ENCODE measurements at regions not wholly inside any gene's neighbourhood (a gene's known extent, or its start where the extent isn't known, plus 50 kb on each side); places are given as distances from the start of the nearest gene placed in this dataset.

GRCh38 chr13:111021270-111021669 is 93.8 kb upstream of the ARHGEF7 start:
- in situ Hi-C loops (cut with MboI) = no loop called here
- Histone ChIP-seq H3K27me3 (replicated peaks; ENCODE audit: insufficient read depth) (no peaks in the 10 kb centered on the region), H3K79me2 (ENCODE audit: insufficient read depth) (no peaks in the 10 kb centered on the region), H3K9me2 (ENCODE audit: insufficient read depth) (no peaks in the 10 kb centered on the region), H2AFZ (no peak overlapping the region), H3K4me2 (ENCODE audit: unreplicated experiment) (no peak overlapping the region), H3K9me3 (ENCODE audit: low read depth) (no peaks in the 10 kb centered on the region), H3K27ac (no peak overlapping the region), H3K4me3 (no peak overlapping the region), H3K9ac (no peak overlapping the region), H4K20me1 (ENCODE audit: insufficient read depth) (no peaks in the 10 kb centered on the region), H3K4me1 (ENCODE audit: insufficient read depth) (no peaks in the 10 kb centered on the region), H3K36me3 (ENCODE audit: low read depth) (no peaks in the 10 kb centered on the region), H3F3A (ENCODE audit: insufficient read depth) (no peaks in the 10 kb centered on the region)
- no peak for TF ChIP-seq EZH2phosphoT487 (IDR thresholded peaks at IDR 0.05; ENCODE audit: insufficient read depth, low read depth)
- TF ChIP-seq EZH2 (IDR thresholded peaks at IDR 0.05; ENCODE audit: insufficient read depth, poor library complexity, severe bottlenecking) = no peak
- peak; percentile 20 for DNase-seq
- 11 to 16% methylated on average over 1 of the region's 1 CpG for WGBS, 2 experiments (ENCODE audit: low coverage in 1 of 2, low lambda C conversion rate in 2 of 2, missing lambda C conversion rate in 2 of 2)

DNA sequence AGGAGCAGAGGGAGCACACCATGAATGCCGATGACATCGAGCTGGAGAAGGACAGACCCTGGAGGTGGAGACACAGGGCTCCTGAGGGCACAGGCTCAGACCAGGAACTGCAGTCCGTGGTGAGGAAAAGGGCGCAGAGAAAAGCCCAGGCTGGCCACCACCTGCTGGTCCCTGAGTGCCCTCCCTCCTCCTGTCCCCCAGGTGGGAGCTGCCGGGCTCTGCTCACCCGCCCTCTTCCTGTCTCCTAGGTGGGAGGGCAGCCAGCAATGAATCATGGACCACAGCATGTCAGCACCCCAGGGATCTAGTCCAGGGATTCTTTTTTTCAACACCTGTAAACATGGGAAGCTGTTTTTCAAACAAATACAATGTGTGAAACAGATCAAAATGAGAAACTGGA is 94.6 kb upstream of the ARHGEF7 start:
- H3F3A ChIP-seq (ENCODE audit: insufficient read depth) = no peaks in the 10 kb centered on the region
- no peaks in the 10 kb centered on the region for H3K36me3 ChIP-seq (ENCODE audit: low read depth)
- in situ Hi-C loops (cut with MboI) = no loop called here
- no peaks in the 10 kb centered on the region for H3K4me1 ChIP-seq (ENCODE audit: insufficient read depth)
- WGBS, 2 experiments (ENCODE audit: low coverage in 1 of 2, low lambda C conversion rate in 2 of 2, missing lambda C conversion rate in 2 of 2) = 55 to 67% methylated on average over 5 to 6 of the region's 6 CpGs
- no peak overlapping the region for H3K4me2 ChIP-seq (ENCODE audit: unreplicated experiment)
- no peak overlapping the region for H3K4me3 ChIP-seq
- TF ChIP-seq EZH2phosphoT487 (IDR thresholded peaks at IDR 0.05; ENCODE audit: insufficient read depth, low read depth) = no peak
- TF ChIP-seq EZH2 (IDR thresholded peaks at IDR 0.05; ENCODE audit: insufficient read depth, poor library complexity, severe bottlenecking) = no peak
- H4K20me1 ChIP-seq (ENCODE audit: insufficient read depth) = no peaks in the 10 kb centered on the region
- H3K9me3 ChIP-seq (ENCODE audit: low read depth) = no peaks in the 10 kb centered on the region
- no peak overlapping the region for H3K9ac ChIP-seq
- H3K27me3 ChIP-seq (replicated peaks; ENCODE audit: insufficient read depth) = no peaks in the 10 kb centered on the region
- no peaks in the 10 kb centered on the region for H3K9me2 ChIP-seq (ENCODE audit: insufficient read depth)
- H3K79me2 ChIP-seq (ENCODE audit: insufficient read depth) = no peaks in the 10 kb centered on the region
- H2AFZ ChIP-seq = no peak overlapping the region
- DNase-seq = no peak
- H3K27ac ChIP-seq = no peak overlapping the region

DNA sequence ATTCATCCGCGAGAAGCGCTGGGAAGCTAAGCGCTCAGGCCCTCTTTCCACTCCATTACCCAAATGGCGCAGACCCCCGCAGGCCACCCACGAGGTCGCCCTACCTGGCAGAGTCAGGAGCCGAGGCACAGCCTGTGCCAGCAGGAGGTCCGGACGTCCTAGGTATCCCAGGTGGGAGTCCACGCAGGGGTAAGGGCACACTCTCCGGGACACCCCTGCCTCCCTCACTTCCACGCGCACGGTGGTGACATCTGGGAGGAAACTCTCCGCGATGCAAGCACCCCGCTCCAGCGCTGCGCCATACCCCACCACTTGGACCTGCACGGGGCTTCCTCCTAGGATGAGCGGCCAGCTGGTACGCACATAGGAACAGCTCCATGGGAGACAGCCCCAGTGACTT is 95.1 kb upstream of the ARHGEF7 start:
- H2AFZ ChIP-seq = no peak overlapping the region
- TF ChIP-seq EZH2phosphoT487 (IDR thresholded peaks at IDR 0.05; ENCODE audit: insufficient read depth, low read depth) (no peak), EZH2 (IDR thresholded peaks at IDR 0.05; ENCODE audit: insufficient read depth, poor library complexity, severe bottlenecking) (no peak)
- DNase-seq = no peak
- no peaks in the 10 kb centered on the region for H3K27me3 ChIP-seq (replicated peaks; ENCODE audit: insufficient read depth)
- H3F3A ChIP-seq (ENCODE audit: insufficient read depth) = no peaks in the 10 kb centered on the region
- WGBS, 2 experiments (ENCODE audit: low coverage in 1 of 2, low lambda C conversion rate in 2 of 2, missing lambda C conversion rate in 2 of 2) = 86 to 89% methylated on average over 24 of the region's 24 CpGs
- no peak overlapping the region for H3K4me3 ChIP-seq
- in situ Hi-C loops (cut with MboI) = no loop called here
- no peaks in the 10 kb centered on the region for H3K79me2 ChIP-seq (ENCODE audit: insufficient read depth)
- H3K36me3 ChIP-seq (ENCODE audit: low read depth) = no peaks in the 10 kb centered on the region
- no peaks in the 10 kb centered on the region for H3K9me3 ChIP-seq (ENCODE audit: low read depth)
- no peaks in the 10 kb centered on the region for H3K4me1 ChIP-seq (ENCODE audit: insufficient read depth)
- H3K4me2 ChIP-seq (ENCODE audit: unreplicated experiment) = no peak overlapping the region
- no peaks in the 10 kb centered on the region for H4K20me1 ChIP-seq (ENCODE audit: insufficient read depth)
- no peaks in the 10 kb centered on the region for H3K9me2 ChIP-seq (ENCODE audit: insufficient read depth)
- H3K27ac ChIP-seq = no peak overlapping the region
- no peak overlapping the region for H3K9ac ChIP-seq

DNA sequence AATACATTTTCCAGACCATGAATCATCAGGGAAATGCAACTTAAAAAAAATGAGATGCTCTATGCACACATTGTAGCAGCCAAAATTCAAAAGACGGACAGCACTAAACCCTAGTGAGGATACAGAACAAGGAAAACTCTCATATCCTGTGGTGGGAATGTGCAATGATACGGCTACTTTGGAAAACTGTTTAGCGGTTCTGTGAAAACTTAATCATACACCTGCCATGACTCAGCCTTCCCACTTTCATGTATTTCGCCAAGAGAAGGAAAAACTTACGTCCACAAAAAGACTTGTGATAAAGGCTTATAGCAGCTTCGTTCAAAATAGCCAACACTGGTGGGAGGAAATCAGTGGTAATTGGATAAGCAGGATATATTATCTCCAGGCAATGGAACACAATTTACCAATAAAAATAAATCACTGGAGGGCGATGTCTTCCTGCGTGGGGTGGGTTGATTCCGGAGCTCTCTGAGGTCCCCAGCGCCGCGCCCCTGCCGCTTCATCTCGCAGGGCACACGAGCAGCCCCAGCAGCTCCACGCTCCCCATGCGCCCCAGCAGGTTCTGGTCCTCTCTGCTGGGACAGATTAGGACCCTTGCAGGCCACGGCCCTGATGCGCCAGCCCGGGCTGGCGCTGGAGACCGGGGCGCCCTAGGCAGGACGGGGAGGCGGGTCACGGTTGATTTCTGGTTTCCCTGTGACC is 97.2 kb upstream of the ARHGEF7 start:
- H3K79me2 ChIP-seq (ENCODE audit: insufficient read depth) = no peaks in the 10 kb centered on the region
- no peaks in the 10 kb centered on the region for H3F3A ChIP-seq (ENCODE audit: insufficient read depth)
- no peaks in the 10 kb centered on the region; the same call in 1 of the 2 replicates for H3K4me1 ChIP-seq (ENCODE audit: insufficient read depth)
- no peak for TF ChIP-seq EZH2 (IDR thresholded peaks at IDR 0.05; ENCODE audit: insufficient read depth, poor library complexity, severe bottlenecking)
- TF ChIP-seq EZH2phosphoT487 (IDR thresholded peaks at IDR 0.05; ENCODE audit: insufficient read depth, low read depth) = no peak
- in situ Hi-C loops (cut with MboI) = no loop called here
- H3K36me3 ChIP-seq (ENCODE audit: low read depth) = no peaks in the 10 kb centered on the region
- no peaks in the 10 kb centered on the region for H3K9me2 ChIP-seq (ENCODE audit: insufficient read depth)
- 78 to 87% methylated on average over 26 of the region's 26 CpGs for WGBS, 2 experiments (ENCODE audit: low coverage in 1 of 2, low lambda C conversion rate in 2 of 2, missing lambda C conversion rate in 2 of 2)
- no peaks in the 10 kb centered on the region for H3K27me3 ChIP-seq (replicated peaks; ENCODE audit: insufficient read depth)
- H2AFZ ChIP-seq = no peak overlapping the region
- no peak overlapping the region for H3K4me3 ChIP-seq
- no peaks in the 10 kb centered on the region for H4K20me1 ChIP-seq (ENCODE audit: insufficient read depth)
- H3K9me3 ChIP-seq (ENCODE audit: low read depth) = no peaks in the 10 kb centered on the region
- no peak for DNase-seq
- no peak overlapping the region for H3K4me2 ChIP-seq (ENCODE audit: unreplicated experiment)
- H3K27ac ChIP-seq = no peak overlapping the region
- no peak overlapping the region for H3K9ac ChIP-seq
